ENCODE measurements at regions not wholly inside any gene's neighbourhood (a gene's known extent, or its start where the extent isn't known, plus 50 kb on each side); places are given as distances from the start of the nearest gene placed in this dataset.

GRCh38 chr10:113341138-113341537, 211.7 kb upstream of the HABP2 start:
- Histone ChIP-seq H3K36me3 (ENCODE audit: insufficient read depth, low read length, poor library complexity, severe bottlenecking) (no peaks in the 10 kb centered on the region), H3K27ac (ENCODE audit: low read depth, low read length, poor library complexity, severe bottlenecking) (no peak overlapping the region), H3K27me3 (replicated peaks; ENCODE audit: insufficient read depth, low read depth, low read length, poor library complexity) (no peaks in the 10 kb centered on the region), H3K9me3 (ENCODE audit: low read depth, low read length, poor library complexity, severe bottlenecking) (no peaks in the 10 kb centered on the region), H3K4me3 (ENCODE audit: low read depth, low read length, poor library complexity, severe bottlenecking) (no peak overlapping the region), H3K4me1 (ENCODE audit: insufficient read depth, low read length, poor library complexity, severe bottlenecking) (no peaks in the 10 kb centered on the region)
- no TSS peak for BruUV-seq (replicated peaks)
- no peak for DNase-seq (ENCODE audit: low spot score)
- POLR2A ChIA-PET (ENCODE audit: low non-redundant PET) = interaction anchor here (0.6 kb wide), 1 partner anchor 96 kb away, joined by 19 read pairs; no protein-coding TSS in a partner anchor
- intact Hi-C loops (cut with micrococcal nuclease; ENCODE audit: unreplicated experiment) = no loop called here
- TF ChIP-seq EZH2 (IDR thresholded peaks at IDR 0.05; ENCODE audit: borderline replicate concordance, low read depth, low read length, poor library complexity, severe bottlenecking) (no peak), CTCF (conservative IDR thresholded peaks at IDR 0.05; ENCODE audit: low read depth, low read length) (no peak)
- CTCF ChIA-PET = no interaction called here

GRCh38 chr10:113345826-113346624, 206.8 kb upstream of the HABP2 start:
- H3K9me3 ChIP-seq (ENCODE audit: low read depth, low read length, poor library complexity, severe bottlenecking) = no peaks in the 10 kb centered on the region
- no peak for TF ChIP-seq EZH2 (IDR thresholded peaks at IDR 0.05; ENCODE audit: borderline replicate concordance, low read depth, low read length, poor library complexity, severe bottlenecking)
- TF ChIP-seq CTCF (conservative IDR thresholded peaks at IDR 0.05; ENCODE audit: low read depth, low read length) = no peak
- no TSS peak for BruUV-seq (replicated peaks)
- no peak overlapping the region for H3K4me3 ChIP-seq (ENCODE audit: low read depth, low read length, poor library complexity, severe bottlenecking)
- CTCF ChIA-PET = no interaction called here
- POLR2A ChIA-PET (ENCODE audit: low non-redundant PET) = no interaction called here
- intact Hi-C loops (cut with micrococcal nuclease; ENCODE audit: unreplicated experiment) = no loop called here
- H3K36me3 ChIP-seq (ENCODE audit: insufficient read depth, low read length, poor library complexity, severe bottlenecking) = no peaks in the 10 kb centered on the region
- no peaks in the 10 kb centered on the region for H3K4me1 ChIP-seq (ENCODE audit: insufficient read depth, low read length, poor library complexity, severe bottlenecking)
- DNase-seq (ENCODE audit: low spot score) = no peak
- no peak overlapping the region for H3K27ac ChIP-seq (ENCODE audit: low read depth, low read length, poor library complexity, severe bottlenecking)
- H3K27me3 ChIP-seq (replicated peaks; ENCODE audit: insufficient read depth, low read depth, low read length, poor library complexity) = no peaks in the 10 kb centered on the region

- intact Hi-C loops (cut with micrococcal nuclease; ENCODE audit: unreplicated experiment) = no loop called here
- Histone ChIP-seq H3K4me3 (ENCODE audit: low read depth, low read length, poor library complexity, severe bottlenecking) (no peak overlapping the region), H3K36me3 (ENCODE audit: insufficient read depth, low read length, poor library complexity, severe bottlenecking) (no peaks in the 10 kb centered on the region), H3K9me3 (ENCODE audit: low read depth, low read length, poor library complexity, severe bottlenecking) (no peaks in the 10 kb centered on the region), H3K4me1 (ENCODE audit: insufficient read depth, low read length, poor library complexity, severe bottlenecking) (no peaks in the 10 kb centered on the region), H3K27ac (ENCODE audit: low read depth, low read length, poor library complexity, severe bottlenecking) (no peak overlapping the region), H3K27me3 (replicated peaks; ENCODE audit: insufficient read depth, low read depth, low read length, poor library complexity) (no peaks in the 10 kb centered on the region)
- DNase-seq (ENCODE audit: low spot score) = no peak
- BruUV-seq (replicated peaks) = no TSS peak
- no peak for TF ChIP-seq CTCF (conservative IDR thresholded peaks at IDR 0.05; ENCODE audit: low read depth, low read length)
- TF ChIP-seq EZH2 (IDR thresholded peaks at IDR 0.05; ENCODE audit: borderline replicate concordance, low read depth, low read length, poor library complexity, severe bottlenecking) = no peak
- POLR2A ChIA-PET (ENCODE audit: low non-redundant PET) = no interaction called here
- CTCF ChIA-PET = no interaction called here
Observed at GRCh38 chr10:113347508-113347907, 205.3 kb upstream of the HABP2 start.
